ENCODE measurements at regions not wholly inside any gene's neighbourhood (a gene's known extent, or its start where the extent isn't known, plus 50 kb on each side); places are given as distances from the start of the nearest gene placed in this dataset.
"Not testable (repeated sequence)": the region's sequence is repeated elsewhere in the genome, so short reads cannot be mapped to it uniquely, and the experiment has no call there.

DNA sequence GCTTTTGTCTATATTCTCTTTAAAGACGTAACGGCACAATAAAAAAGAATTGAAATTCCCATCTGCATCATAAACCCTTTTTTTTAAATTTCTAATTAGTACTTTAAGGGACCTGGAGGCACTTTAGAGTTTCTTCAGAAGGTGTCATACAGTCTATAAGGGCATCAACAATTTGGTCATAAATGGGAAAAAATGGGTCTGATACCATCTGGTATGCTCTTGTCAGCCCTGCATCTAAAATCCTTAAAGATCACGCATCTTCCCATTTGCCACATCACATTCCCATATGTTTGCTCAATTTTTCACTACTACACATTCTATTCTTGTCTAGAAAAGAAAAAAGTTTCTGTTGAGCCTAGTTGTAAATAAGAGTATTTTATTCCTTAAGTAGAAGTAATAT lies 53.8 kb downstream of the COX7C start:
- no peak for DNase-seq (ENCODE audit: low read depth, low spot score)

DNA sequence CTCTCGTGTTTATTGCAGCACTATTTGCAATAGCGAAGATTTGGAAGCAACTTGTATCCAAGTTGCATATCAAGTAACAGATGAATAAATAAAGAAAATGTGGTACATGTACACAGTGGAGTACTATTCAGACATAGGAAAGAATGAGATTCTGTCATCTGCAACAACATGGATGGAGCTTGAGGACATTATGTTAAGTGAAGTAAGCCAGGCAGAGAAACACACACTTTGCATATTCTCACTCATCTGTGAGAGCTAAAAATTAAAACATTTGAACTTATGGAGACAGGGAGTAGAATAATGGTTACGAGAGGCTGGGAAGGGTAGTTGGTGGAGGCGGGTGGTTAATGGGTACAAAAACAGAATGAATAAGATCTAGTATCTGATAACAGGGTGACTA lies 56.3 kb downstream of the COX7C start:
- no peak for DNase-seq (ENCODE audit: low read depth, low spot score)

- no peak for DNase-seq (ENCODE audit: low read depth, low spot score)
Observed at GRCh38 chr5:86675311-86675710, 57.6 kb downstream of the COX7C start.

GRCh38 chr5:86679529-86679928 lies 61.8 kb downstream of the COX7C start:
- DNase-seq (ENCODE audit: low read depth, low spot score) = no peak

DNA sequence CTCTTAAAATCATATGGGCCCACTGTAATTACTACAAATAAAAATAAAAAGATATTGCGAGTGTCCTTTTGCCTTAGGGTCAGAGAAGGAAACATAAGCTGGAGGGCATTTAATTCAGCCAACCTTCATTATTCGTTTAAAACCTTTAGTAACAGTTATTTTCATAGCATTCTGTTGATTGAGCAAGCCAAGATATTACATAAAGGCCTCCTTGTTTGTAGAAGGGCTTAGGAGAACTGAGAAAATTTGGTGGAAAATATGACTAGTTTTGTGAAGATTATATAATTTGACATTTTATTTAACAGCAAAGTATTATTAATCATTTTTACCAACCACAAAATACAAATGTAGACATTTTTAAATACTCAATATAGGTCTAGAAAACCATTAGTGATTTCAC lies 62.2 kb downstream of the COX7C start:
- no peak for DNase-seq (ENCODE audit: low read depth, low spot score)

DNA sequence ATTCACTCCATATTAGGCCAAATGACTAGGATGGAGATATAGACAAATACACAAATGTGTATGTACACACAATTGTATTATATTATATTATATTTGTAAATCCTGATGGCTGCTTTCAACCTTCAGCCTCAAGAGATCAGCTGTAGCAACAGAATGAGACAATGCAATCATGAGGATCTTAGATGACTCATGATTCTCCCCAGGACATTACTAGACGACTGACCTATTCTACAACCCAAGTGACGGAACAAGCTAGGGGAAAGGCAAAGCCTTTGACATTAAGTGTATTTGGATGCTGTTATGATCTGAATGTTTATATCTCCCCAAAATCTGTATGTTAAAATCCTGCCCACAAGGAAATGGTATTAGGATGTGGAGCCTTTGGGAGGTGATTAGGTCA lies 66.5 kb downstream of the COX7C start:
- no peak for DNase-seq (ENCODE audit: low read depth, low spot score)

DNA sequence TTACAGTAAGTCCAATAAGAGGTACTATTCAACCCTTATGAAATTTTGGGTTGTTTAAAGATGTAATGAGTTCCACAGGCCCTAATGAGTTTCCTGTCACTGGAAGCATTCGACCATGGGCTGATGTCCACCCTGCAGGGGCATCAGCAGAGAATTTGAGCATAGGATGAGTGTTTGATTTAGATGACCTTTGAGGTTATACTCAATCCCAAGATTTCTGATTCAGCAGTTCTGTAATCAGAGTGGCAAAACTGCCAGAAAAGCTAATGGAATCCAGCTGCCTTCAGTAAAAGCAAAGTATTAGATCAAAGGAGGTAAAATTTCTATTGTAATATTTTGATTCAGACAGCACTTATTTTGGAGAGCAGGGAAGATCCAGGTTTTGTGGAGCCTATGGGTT lies 68.3 kb downstream of the COX7C start:
- DNase-seq (ENCODE audit: low read depth, low spot score) = no peak

- no peak for DNase-seq (ENCODE audit: low read depth, low spot score)
Observed at GRCh38 chr5:86688406-86688805, 70.7 kb downstream of the COX7C start.

DNA sequence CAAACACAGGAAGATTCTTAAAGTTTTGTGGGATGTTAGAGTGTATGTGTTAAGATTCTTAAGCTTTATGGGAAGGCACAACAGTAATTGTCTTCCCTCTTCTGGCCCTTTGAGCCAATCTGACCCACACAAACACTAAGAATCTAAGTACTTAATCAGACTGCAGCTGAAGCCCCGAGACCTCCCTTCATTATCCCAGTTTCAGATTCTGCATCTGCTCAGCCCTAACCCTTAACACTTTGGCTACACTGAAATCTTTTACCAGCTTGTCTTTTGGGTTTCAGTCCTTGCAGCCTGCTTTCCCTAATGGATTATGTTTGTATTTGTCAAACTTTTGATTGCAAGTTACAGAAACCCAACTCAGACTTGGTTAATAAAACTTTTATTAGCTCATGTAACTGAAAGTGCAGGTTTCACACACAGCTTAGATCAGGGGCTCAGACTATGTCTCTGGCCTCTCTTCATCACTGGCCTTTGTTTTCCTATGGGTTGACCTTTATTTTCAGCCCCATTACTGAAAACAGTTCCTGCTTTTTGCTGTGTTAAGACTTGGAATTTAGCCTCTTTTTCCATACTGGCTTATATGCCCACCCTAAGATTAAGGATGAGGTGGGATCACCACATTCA lies 71.5 kb downstream of the COX7C start:
- no peak for DNase-seq (ENCODE audit: low read depth, low spot score)

DNA sequence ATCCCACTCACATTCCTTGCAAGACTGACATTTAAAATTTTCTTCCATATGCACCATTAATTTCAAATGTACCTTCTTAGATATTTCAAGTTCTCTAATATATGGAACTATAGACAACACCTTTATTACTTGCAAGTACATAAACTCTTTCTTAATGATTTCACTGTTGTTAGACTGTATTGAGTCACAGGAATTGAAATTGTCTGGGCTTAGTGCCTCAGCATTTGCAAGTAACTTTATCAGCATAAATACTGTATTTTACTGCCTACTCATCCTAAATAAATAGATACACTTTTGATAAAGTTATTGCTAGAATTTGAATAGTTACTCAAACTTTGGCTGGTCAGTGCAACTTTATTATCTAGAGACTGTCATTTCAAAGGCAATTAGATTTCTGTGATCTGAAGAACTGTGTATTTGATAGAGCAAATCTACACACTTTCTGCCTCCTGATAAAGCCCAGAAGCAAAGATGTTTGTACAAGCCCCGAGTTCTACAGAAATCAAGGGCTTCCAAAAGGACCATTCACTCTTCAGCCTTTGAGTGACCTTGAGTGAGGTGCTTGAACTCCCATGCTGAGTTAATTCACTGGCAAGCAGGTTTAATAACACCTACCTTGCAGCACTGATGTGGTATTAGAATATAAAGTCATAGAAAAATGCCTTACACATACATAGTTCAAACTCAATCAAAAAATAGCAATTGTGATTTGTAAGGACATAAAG lies 91.6 kb downstream of the COX7C start:
- DNase-seq (ENCODE audit: low read depth, low spot score) = no peak

GRCh38 chr5:86716121-86716520 lies 98.4 kb downstream of the COX7C start:
- DNase-seq (ENCODE audit: low read depth, low spot score) = no peak

DNA sequence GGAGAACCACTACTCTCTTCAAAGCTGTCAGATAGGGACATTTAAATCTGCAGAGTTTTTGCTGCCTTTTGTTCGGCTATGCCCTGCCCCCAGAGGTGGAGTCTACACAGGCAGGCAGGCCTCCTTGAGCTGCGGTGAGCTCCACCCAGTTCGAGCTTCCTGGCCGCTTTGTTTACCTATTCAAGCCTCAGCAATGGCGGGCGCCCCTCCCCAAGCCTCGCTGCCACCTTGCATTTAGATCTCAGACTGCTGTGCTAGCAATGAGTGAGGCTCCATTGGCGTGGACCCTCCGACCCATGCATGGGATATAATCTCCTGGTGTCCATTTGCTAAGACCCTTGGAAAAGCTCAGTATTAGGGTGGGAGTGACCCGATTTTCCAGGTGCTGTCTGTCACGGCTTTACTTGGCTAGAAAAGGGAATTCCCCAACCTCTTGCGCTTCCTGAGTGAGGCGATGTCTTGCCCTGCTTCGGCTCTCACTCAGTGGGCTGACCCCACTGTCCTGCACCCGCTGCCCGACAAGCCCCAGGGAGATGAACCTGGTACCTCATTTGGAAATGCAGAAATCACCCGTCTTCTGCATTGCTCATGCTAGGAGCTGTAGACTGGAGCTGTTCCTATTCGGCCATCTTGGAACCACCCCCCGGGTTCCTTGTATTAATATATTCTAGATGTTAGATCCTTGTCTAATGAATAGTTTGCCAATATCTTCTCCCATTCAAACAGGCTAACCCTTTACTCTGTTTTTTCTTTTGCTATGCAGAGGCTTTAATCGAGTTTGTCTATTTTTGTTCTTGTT lies 113.8 kb downstream of the COX7C start:
- not testable (repeated sequence) for DNase-seq (ENCODE audit: low read depth, low spot score)

- no peak for DNase-seq (ENCODE audit: low read depth, low spot score)
Observed at GRCh38 chr5:86735370-86735769, 117.6 kb downstream of the COX7C start.

DNA sequence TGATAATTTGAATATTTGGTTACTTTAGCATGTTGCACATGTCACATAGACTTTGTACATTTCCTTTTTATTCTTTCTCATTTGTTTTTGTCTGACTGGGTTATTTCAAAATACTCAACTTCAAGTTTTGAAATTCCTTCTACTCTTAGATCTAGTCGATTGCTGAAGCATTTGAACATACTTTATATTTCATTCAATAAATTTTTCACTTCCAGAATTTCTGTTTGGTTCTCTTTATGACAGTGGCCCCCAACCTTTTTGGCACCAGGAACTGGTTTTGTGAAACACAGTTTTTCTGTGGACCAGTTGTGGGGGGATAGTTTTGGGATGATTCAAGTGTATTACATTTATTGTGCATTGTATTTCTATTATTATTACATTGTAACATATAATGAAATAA lies 119.8 kb downstream of the COX7C start:
- DNase-seq (ENCODE audit: low read depth, low spot score) = no peak

GRCh38 chr5:86748538-86749105 lies 130.9 kb downstream of the COX7C start:
- no peak for DNase-seq (ENCODE audit: low read depth, low spot score)

GRCh38 chr5:86749841-86750240 lies 132.1 kb downstream of the COX7C start:
- no peak for DNase-seq (ENCODE audit: low read depth, low spot score)

- no peak for DNase-seq (ENCODE audit: low read depth, low spot score)
Observed at GRCh38 chr5:86756839-86757238, 139.1 kb downstream of the COX7C start.

- DNase-seq (ENCODE audit: low read depth, low spot score) = no peak
Observed at GRCh38 chr5:86757824-86758223, 140.1 kb downstream of the COX7C start.

DNA sequence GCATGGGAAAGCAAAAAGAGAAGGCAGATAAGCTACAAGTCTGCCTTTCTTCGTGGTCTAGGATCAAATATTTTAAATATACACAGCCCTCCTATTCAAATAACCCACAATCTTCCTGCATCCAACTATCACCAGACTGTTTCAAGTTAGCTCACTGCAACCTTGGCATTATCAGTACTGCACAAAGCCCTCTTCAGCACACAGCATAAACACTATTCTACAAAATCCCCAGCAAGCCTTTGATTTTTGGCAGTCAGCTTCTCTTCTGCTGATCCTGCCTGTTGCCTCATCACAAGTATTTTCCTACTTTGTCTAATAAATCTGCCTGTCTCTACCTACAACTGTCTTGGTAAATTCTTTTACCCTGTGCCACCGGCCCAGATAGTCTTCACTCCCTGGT lies 142.9 kb downstream of the COX7C start:
- no peak for DNase-seq (ENCODE audit: low read depth, low spot score)

GRCh38 chr5:86763929-86764328 lies 146.2 kb downstream of the COX7C start:
- no peak for DNase-seq (ENCODE audit: low read depth, low spot score)

- DNase-seq (ENCODE audit: low read depth, low spot score) = no peak
Observed at GRCh38 chr5:86765778-86766502, 148.2 kb downstream of the COX7C start.

GRCh38 chr5:86768699-86769202 lies 151.0 kb downstream of the COX7C start:
- DNase-seq (ENCODE audit: low read depth, low spot score) = no peak

Data from activated CD4-positive, CD25-positive, alpha-beta regulatory T cell treated with anti-CD3 and anti-CD28 coated beads, Interleukin-2, amount 50 U/mL, for 16 hours (primary cell).